HG02642 (cell line): ENCODE measurements at regions not wholly inside any gene's neighbourhood (a gene's known extent, or its start where the extent isn't known, plus 50 kb on each side); places are given as distances from the start of the nearest gene placed in this dataset.
"Not testable (repeated sequence)": the region's sequence is repeated elsewhere in the genome, so short reads cannot be mapped to it uniquely, and the experiment has no call there.

Experiments
- ATAC-seq: cut with Tn5 transposase; IDR thresholded peaks from one replicate; pipeline ENCODE4 v1.9.1; 2021; ENCODE audit warnings: mild to moderate bottlenecking; ENCODE audit not compliant: unreplicated experiment, poor library complexity

- no peak for ATAC-seq
Observed at GRCh38 chr2:136715146-136715545, 50.2 kb upstream of the THSD7B start.

- ATAC-seq = no peak
Observed at GRCh38 chr2:136714452-136714951, 50.8 kb upstream of the THSD7B start.

- ATAC-seq = no peak
Observed at GRCh38 chr2:136713739-136714138, 51.6 kb upstream of the THSD7B start.

- no peak for ATAC-seq
Observed at GRCh38 chr2:136705336-136705735, 60.0 kb upstream of the THSD7B start.

GRCh38 chr2:136703214-136703613, 62.1 kb upstream of the THSD7B start:
- ATAC-seq = no peak

DNA sequence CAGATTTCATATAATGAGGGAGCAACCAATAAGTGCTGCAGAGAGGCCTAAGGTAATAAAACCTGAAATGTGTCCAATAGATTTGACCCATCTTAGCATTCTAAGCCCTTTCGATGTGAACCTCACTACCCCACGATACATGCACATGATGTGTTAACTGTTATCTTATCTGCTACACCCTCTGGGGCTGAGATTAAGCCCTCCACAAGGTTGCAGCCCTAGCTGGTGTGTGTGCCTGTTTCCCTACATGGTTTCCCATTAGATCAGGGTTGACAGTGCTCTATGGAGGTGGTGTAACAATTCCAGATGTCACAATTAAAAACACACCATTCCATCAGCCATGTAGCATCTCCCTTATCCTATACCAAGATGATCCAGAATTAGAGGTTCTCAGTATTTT, 68.9 kb upstream of the THSD7B start:
- no peak for ATAC-seq

- ATAC-seq = no peak
Observed at GRCh38 chr2:136693966-136694365, 71.4 kb upstream of the THSD7B start.

DNA sequence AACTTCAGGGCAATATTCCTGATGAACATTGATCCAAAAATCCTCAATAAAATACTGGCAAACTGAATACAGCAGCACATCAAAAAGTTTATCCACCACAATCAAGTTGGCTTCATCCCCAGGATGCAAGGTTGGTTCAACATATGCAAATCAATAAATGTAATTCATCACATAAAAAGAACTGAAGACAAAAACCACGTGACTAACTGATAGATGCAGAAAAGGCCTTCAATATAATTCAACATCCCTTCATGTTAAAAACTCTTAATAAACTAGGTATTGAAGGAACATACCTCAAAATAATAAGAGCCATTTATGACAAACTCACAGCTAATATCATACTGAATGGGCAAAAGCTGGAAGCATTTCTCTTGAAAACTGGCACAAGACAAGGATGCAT, 85.3 kb upstream of the THSD7B start:
- ATAC-seq = not testable (repeated sequence)

GRCh38 chr2:136665736-136666135, 99.6 kb upstream of the THSD7B start:
- ATAC-seq = no peak

DNA sequence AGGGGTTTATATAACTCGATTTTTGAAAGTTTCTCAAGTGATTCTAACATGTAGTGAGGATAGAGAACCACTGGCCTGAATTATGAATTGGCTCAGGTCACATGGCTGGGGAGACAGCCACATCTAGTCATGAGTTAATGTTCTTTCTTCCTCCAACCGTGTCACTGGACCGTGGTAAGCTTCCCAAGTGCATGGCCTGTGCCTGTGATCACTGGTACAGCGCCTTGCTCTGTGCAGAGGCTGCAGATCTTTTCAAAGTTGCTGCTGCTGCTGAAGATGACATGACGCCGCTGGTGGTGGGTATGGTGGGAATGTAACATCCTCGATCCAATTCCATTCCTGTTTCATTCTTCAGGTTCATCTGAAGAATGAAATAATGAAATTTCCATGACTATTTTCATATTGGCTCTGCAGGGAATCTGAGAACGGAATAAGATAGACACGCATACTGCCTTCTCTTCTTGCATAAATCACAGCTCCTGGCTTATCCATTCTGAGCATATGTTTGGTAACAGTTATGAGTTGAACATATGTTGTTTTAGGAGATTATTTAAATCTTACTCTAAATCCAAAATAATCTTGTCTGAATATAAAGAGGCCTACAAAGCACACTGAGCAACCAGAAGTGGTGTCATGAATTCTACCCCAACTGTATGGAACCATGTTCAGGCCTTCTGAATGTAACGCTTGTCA, 100.5 kb upstream of the THSD7B start:
- ATAC-seq = no peak

DNA sequence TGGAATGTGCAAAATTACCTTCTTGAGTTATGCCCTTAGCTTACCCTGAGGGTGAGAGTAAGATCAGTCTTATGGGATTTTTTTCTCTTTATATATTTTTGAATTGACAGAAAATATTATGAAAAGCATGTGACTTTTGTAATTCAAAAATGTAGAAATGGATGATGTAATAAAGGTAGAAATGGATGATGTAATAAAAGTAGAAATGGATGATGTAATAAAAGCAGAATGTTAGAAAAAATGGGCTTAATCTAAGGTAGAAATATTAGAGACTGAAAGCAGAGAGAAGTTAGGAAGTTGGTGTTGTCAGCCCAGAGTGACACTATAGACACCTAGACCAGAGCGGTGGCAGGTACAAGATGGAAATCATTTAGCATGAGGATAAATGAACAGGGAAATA, 107.1 kb upstream of the THSD7B start:
- no peak for ATAC-seq

DNA sequence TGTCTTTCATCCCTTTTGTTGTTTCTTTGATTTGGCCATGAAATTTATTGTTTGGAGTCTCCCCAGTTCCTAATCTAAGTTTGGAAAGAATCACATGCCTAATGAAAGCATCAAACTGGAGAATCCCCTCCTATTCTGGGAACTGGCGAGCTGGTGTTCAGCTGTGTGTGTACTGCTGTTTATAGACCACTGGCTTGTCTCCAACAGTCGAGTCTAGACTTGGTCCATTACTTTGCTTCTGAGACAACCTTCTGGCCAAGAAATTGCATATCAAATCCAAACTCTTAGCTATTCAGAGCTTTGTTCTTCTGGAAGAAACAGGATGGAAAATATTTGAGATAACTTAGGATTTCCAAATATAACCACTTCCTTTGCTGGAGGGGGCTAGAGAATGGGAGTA, 111.5 kb upstream of the THSD7B start:
- ATAC-seq = no peak

GRCh38 chr2:136651456-136652010, 113.8 kb upstream of the THSD7B start:
- no peak for ATAC-seq

- no peak for ATAC-seq
Observed at GRCh38 chr2:136647039-136647438, 118.3 kb upstream of the THSD7B start.

GRCh38 chr2:136645236-136645828, 120.0 kb upstream of the THSD7B start:
- ATAC-seq = no peak

DNA sequence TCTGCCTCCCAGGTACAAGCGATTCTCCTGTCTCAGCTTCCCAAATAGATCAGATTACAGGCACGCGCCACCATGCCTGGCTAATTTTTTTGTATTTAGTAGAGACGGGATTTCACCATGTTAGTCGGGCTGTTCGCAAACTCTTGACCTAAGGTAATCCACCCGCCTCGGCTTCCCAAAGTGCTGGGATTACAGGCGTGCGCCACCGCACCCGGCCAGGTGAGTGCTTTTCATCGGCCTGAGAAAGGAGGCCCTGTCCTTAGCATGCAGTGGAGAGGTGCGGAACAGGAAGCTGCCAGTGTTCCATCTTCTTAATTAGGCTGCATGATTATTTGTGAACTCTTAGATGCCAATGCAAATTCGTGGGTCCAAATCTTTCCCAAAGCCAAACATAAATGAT, 125.7 kb upstream of the THSD7B start:
- no peak for ATAC-seq

DNA sequence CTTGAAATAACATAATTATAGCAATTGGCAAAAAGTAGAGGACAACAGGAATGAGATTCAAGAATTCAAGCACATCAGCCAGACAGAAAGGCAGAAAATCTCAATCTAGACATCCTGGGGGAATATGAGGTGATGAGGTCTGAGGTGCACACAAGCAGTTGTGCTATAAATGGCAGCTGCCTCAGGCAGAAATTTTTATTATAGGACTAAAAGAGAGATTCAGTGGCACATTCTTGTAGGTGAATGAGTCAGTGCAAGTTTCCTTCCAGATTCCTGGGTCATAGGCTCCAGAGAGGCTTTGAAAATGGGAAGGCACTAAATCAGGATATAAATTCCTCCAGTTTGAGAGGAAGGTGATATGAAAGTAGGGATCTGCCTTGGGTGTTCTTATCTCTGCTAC, 127.2 kb upstream of the THSD7B start:
- no peak for ATAC-seq

GRCh38 chr2:136637402-136637801, 127.9 kb upstream of the THSD7B start:
- no peak for ATAC-seq

GRCh38 chr2:136628490-136628889, 136.9 kb upstream of the THSD7B start:
- no peak for ATAC-seq

- no peak for ATAC-seq
Observed at GRCh38 chr2:136613096-136613495, 152.2 kb upstream of the THSD7B start.

- ATAC-seq = no peak
Observed at GRCh38 chr2:136612079-136612478, 153.3 kb upstream of the THSD7B start.

DNA sequence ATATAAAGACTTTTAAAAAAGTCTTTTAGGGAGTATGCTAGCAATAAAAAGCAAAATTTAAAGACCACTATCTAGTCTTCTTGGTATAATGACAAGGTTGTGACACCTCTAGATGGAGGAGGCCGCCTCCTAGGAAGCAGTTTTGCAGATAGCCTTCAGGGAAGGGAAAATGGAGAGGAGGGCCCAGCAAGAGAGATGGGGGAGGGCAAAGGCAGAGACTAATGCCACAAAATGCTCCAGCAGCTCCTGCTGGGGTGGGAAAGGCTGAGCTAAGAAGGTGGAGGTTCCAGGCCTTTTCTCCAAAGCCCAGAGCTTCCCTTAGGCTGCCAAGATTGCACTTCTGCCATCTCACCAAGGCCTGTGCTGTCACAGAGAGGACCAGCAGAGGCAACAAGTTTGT, 153.9 kb upstream of the THSD7B start:
- no peak for ATAC-seq
